ENCODE measurements at regions not wholly inside any gene's neighbourhood (a gene's known extent, or its start where the extent isn't known, plus 50 kb on each side); places are given as distances from the start of the nearest gene placed in this dataset.

DNA sequence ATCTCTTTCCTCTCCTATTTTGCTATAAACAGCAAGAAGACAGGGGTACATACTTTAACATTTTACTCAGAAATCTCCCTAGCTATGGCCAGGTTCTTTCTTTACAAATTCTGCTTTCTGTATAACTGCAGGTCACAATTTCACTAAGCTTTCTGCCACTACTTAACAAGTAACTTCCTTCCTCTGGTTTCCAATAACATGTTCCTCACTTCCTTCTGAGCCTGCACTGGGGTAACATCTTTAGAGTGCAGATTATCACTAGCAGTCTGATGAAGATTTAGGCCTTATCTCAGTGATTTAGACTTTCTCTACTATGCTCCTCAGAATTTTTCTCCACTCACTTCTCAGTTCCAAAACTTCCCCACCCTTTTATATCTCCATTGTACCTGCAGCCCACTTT is 1930.5 kb upstream of the AGA start:
- TF ChIP-seq POLR2A (IDR thresholded peaks at IDR 0.05; ENCODE audit: low read length) (no peak), GATA1 (IDR thresholded peaks at IDR 0.05; ENCODE audit: low read depth, low read length) (no peak)

Data from erythroblast (primary cell).